Activated CD4-positive, alpha-beta T cell treated with anti-CD3 and anti-CD28 coated beads, Interleukin-2, amount 10 ng/mL, durations not matched to agents 7 days and 5 days (primary cell): ENCODE measurements at regions not wholly inside any gene's neighbourhood (a gene's known extent, or its start where the extent isn't known, plus 50 kb on each side); places are given as distances from the start of the nearest gene placed in this dataset.
"Not testable (repeated sequence)": the region's sequence is repeated elsewhere in the genome, so short reads cannot be mapped to it uniquely, and the experiment has no call there.

Experiments
- CTCF ChIA-PET: fragments of 350-600 bp; sonication (Branson Sonifier 250); formaldehyde crosslinking; loops from one replicate; lab custom pipeline; 2021; ENCODE audit warnings: antibody characterized with exemption; lab: Charles Lee
- POLR2A ChIA-PET: fragments of 350-600 bp; sonication (Branson Sonifier 250); formaldehyde crosslinking; loops from one replicate; lab custom pipeline; 2021; ENCODE audit warnings: antibody characterized with exemption; lab: Charles Lee
- DNase-seq: peaks from one replicate; pipeline ENCODE4 v3.0.0-alpha.2; 2020
- H3K27ac Mint-ChIP-seq: one replicate; pipeline ENCODE4 v1.8.0; 2021; ENCODE audit warnings: mild to moderate bottlenecking, moderate library complexity, mixed read lengths
- H3K27me3 Mint-ChIP-seq: one replicate; pipeline ENCODE4 v1.8.0; 2021; ENCODE audit warnings: mixed read lengths
- H3K36me3 Mint-ChIP-seq: one replicate; pipeline ENCODE4 v1.8.0; 2021; ENCODE audit warnings: low read depth, mixed read lengths
- H3K4me1 Mint-ChIP-seq: one replicate; pipeline ENCODE4 v1.8.0; 2021; ENCODE audit warnings: mixed read lengths
- H3K4me3 Mint-ChIP-seq: one replicate; pipeline ENCODE4 v1.8.0; 2021; ENCODE audit warnings: mild to moderate bottlenecking, moderate library complexity, mixed read lengths
- H3K9me3 Mint-ChIP-seq: one replicate; pipeline ENCODE4 v1.8.0; 2021; ENCODE audit warnings: mixed read lengths

DNA sequence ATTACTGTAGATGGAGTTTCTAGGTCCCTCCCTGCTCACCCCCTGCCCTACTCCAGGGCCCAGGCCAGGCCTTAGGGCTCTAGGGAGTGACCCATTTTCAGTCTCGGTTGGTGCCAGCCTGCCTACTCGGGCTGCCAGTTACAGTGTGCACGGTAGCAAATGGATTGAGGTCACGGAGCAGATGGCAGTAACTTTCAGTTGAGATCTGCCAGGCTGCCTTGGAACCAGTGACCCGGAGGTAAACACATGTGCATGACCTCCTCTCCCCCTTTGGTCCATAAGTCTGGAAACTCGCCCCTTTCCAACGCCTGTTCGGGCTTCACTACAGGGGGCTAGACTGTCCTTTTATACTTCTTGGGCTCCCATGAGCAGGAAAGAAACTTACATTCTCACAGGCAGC lies 139.7 kb upstream of the TBX3 start:
- ChIA-PET CTCF (interaction anchor here (1.0 kb wide), 1 partner anchor 8 kb away, joined by 3 read pairs; no protein-coding TSS in a partner anchor), POLR2A (no interaction called here)
- Mint-ChIP-seq H3K4me3 (no peak overlapping the region), H3K27me3 (no peaks in the 10 kb centered on the region), H3K4me1 (no peaks in the 10 kb centered on the region), H3K9me3 (peaks cover 3% of the 10 kb centered on the region), H3K27ac (no peak overlapping the region), H3K36me3 (no peaks in the 10 kb centered on the region)
- no peak for DNase-seq

DNA sequence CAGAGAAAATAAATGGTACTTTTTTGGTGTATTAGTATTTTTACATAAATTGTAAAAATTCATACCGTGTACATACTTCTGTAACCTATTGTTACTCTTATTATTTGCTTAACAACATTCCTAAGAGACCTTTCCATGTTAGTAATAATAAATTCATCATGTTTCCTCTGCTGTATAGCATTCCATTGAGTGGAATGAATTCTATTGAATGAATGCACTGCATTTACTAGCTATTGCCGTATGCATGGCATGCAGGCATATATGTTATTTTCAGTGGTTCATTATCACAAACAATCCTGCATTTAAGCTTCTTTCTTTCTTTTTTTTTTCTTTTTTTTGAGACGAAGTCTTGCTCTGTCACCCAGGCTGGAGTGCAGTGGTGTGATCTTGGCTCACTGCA lies 137.6 kb upstream of the TBX3 start:
- no peak for DNase-seq
- no peaks in the 10 kb centered on the region for H3K4me1 Mint-ChIP-seq
- H3K36me3 Mint-ChIP-seq = no peaks in the 10 kb centered on the region
- ChIA-PET POLR2A (no interaction called here), CTCF (no interaction called here)
- H3K27me3 Mint-ChIP-seq = no peaks in the 10 kb centered on the region
- H3K27ac Mint-ChIP-seq = no peak overlapping the region
- H3K9me3 Mint-ChIP-seq = peaks cover 3% of the 10 kb centered on the region
- H3K4me3 Mint-ChIP-seq = no peak overlapping the region

DNA sequence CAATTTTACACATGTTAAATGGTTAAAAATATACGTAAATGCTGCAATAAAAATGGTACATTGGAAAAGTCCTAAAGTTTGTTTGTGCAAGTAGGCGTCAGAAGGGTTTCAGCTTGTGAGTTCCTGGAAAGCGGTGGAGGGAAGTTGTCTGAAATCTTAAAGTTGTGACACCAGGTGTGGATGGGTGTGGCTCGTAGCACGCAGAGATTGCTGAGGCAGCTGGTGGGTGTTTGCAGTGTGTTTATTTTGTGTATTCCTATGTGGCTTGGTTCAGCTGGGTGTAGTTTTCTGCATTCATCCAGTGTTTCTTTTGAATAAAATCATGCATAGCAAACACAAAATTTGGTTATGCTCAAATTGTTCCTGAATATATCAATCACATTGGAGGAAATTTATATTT lies 136.8 kb upstream of the TBX3 start:
- H3K36me3 Mint-ChIP-seq = no peaks in the 10 kb centered on the region
- no peaks in the 10 kb centered on the region for H3K4me1 Mint-ChIP-seq

DNA sequence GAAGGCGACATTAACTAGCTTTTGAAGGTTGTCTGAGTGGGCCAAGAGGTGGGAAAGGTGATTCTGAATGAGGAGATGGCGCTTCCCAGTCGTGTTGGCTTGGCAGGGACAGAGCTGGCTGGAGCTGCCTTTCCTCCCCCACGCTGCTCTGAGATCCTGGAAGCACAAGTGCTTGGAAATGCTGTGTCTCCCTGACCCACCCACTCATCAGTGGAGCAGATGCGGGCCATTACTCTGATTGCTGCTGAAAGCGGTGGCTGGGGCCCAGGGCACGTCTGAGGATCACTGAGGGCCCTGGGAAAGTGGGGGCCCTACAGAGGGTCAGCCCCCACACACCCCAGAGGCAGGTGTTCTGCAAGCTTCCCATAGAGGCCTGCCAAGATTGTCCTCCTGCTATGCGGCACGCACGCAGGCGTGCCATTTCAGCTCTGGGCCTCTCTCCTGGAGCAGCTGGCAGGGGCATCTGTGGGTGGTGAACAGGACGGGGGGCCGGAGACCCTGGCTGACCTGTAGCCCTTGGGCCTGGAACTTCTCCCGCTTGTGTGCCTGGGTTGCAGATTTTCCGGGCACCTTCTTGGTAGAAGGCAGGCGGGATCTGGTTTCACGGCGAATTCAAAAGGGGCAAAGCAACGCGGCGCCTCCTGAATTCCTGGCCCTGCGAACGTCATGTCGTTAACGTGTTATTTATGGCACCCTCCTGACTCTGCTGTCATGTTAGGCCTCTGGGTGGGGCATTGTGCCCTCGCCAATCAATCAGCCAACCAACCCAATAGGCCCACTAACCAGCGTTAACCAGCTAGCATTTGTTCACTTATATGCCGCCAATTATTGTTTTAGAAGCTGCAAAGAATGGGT lies 133.8 kb upstream of the TBX3 start:
- Mint-ChIP-seq H3K4me3 (no peak overlapping the region), H3K36me3 (no peaks in the 10 kb centered on the region), H3K9me3 (no peaks in the 10 kb centered on the region), H3K27me3 (no peaks in the 10 kb centered on the region), H3K27ac (no peak overlapping the region), H3K4me1 (no peaks in the 10 kb centered on the region)
- ChIA-PET CTCF (no interaction called here), POLR2A (no interaction called here)
- DNase-seq = no peak

More for the DNA sequence above, 136.8 kb upstream of the TBX3 start:
- no peak overlapping the region for H3K4me3 Mint-ChIP-seq
- no peaks in the 10 kb centered on the region for H3K27me3 Mint-ChIP-seq
- DNase-seq = no peak
- H3K9me3 Mint-ChIP-seq = no peaks in the 10 kb centered on the region
- ChIA-PET CTCF (no interaction called here), POLR2A (no interaction called here)
- H3K27ac Mint-ChIP-seq = no peak overlapping the region

DNA sequence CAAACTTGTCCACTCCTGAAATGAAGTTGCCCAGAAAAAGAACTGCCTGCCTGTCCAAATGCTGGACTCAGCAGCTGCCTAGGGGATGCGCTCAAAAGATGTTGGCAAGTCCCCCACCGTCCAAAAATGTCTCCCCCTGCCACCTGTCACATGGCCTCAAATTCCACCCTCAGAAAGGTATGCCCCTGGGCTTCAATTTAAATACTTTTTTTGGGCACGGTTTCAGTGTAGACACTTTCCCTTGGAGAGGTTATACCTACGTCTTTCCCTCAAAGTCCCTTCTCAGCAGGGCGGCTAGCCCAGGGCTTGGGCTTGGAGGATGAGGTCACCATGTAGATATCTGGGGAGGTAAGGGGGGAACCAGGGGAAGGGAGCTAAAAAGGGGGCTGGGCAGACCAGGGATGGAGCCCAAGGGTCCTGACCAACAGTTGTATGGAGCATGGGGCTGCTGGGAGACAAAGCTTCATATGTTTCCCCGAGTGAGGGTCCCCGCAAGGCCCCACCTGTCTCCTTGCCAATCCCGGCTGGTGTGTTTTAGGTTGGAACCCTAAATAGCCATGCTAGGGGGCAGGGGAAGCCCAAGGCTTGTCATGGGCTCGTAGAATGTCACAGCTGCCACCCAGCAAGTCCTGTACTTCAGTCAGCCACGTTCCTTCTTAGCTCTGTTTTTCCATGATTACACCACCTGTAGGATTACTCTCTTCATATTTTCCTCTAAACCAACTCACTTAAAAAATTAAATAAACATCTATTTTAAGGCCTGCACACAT lies 131.2 kb upstream of the TBX3 start:
- ChIA-PET CTCF (interaction anchor here (1.1 kb wide), 1 partner anchor 9 kb away, joined by 3 read pairs; no protein-coding TSS in a partner anchor), POLR2A (no interaction called here)
- Mint-ChIP-seq H3K9me3 (no peaks in the 10 kb centered on the region), H3K36me3 (no peaks in the 10 kb centered on the region), H3K4me3 (no peak overlapping the region), H3K27me3 (no peaks in the 10 kb centered on the region), H3K27ac (no peak overlapping the region), H3K4me1 (no peaks in the 10 kb centered on the region)
- no peak for DNase-seq

- Mint-ChIP-seq H3K36me3 (no peaks in the 10 kb centered on the region), H3K27me3 (no peaks in the 10 kb centered on the region), H3K9me3 (peaks cover 3% of the 10 kb centered on the region), H3K27ac (no peak overlapping the region), H3K4me1 (no peaks in the 10 kb centered on the region), H3K4me3 (no peak overlapping the region)
- ChIA-PET CTCF (interaction anchor here (0.6 kb wide), 1 partner anchor 227 kb away, joined by 4 read pairs; no protein-coding TSS in a partner anchor), POLR2A (no interaction called here)
- no peak for DNase-seq
These were observed 129.1 kb upstream of the TBX3 start for GRCh38 chr12:114812858-114813761.

GRCh38 chr12:114812384-114812783 lies 128.4 kb upstream of the TBX3 start:
- Mint-ChIP-seq H3K36me3 (no peaks in the 10 kb centered on the region), H3K4me1 (no peaks in the 10 kb centered on the region), H3K27ac (no peak overlapping the region), H3K27me3 (no peaks in the 10 kb centered on the region), H3K4me3 (no peak overlapping the region), H3K9me3 (peaks cover 3% of the 10 kb centered on the region)
- DNase-seq = no peak
- ChIA-PET POLR2A (no interaction called here), CTCF (interaction anchor here (0.9 kb wide), 1 partner anchor 13 kb away, joined by 3 read pairs; no protein-coding TSS in a partner anchor)

GRCh38 chr12:114809097-114809496 lies 125.1 kb upstream of the TBX3 start:
- ChIA-PET POLR2A (no interaction called here), CTCF (no interaction called here)
- Mint-ChIP-seq H3K27me3 (no peaks in the 10 kb centered on the region), H3K9me3 (peaks cover 5% of the 10 kb centered on the region), H3K4me1 (no peaks in the 10 kb centered on the region), H3K4me3 (no peak overlapping the region), H3K27ac (no peak overlapping the region), H3K36me3 (no peaks in the 10 kb centered on the region)
- DNase-seq = no peak

DNA sequence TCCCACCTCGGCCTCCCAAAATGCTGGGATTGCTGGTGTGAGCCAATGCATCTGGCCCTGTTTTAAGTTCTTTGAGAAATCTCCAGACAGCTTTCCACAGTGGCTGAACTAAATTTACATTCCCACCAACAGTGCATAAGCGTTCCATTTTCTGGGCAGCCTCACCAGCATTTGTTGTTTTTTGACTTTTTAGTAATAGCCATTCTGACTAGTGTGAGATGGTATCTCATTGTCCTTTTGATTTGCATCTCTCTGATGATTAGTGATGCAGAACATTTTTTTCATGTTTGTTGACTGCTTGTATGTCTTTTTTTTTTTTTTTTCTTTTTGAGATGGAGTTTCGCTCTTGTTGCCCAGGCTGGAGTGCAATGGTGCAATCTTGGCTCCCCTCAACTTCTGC lies 117.4 kb upstream of the TBX3 start:
- H3K27me3 Mint-ChIP-seq, POLR2A ChIA-PET, H3K4me3 Mint-ChIP-seq, DNase-seq, H3K36me3 Mint-ChIP-seq, H3K4me1 Mint-ChIP-seq, H3K9me3 Mint-ChIP-seq, CTCF ChIA-PET, H3K27ac Mint-ChIP-seq: not testable (repeated sequence)

DNA sequence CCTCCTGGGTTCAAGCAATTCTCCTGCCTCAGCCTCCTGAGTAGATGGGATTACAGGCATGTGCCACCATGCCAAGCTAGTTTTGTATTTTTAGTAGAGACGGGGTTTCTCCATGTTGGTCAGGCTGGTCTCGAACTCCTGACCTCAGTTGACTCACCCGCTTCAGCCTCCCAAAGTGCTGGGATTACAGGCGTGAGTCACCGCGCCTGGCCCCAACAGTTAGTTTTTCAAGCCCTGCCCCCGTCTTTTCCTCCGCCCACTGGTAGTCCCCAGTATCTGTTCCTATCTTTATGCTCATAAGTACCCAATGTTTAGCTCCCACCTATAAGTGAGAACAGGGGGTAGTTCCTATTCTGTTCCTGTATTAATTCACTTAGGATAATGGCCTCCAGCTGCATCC lies 116.6 kb upstream of the TBX3 start:
- DNase-seq, H3K36me3 Mint-ChIP-seq, CTCF ChIA-PET, H3K27ac Mint-ChIP-seq, H3K4me1 Mint-ChIP-seq, H3K4me3 Mint-ChIP-seq, H3K9me3 Mint-ChIP-seq, H3K27me3 Mint-ChIP-seq: not testable (repeated sequence)
- POLR2A ChIA-PET = interaction anchor here (0.7 kb wide), 1 partner anchor 615 kb away, joined by 3 read pairs; no protein-coding TSS in a partner anchor

DNA sequence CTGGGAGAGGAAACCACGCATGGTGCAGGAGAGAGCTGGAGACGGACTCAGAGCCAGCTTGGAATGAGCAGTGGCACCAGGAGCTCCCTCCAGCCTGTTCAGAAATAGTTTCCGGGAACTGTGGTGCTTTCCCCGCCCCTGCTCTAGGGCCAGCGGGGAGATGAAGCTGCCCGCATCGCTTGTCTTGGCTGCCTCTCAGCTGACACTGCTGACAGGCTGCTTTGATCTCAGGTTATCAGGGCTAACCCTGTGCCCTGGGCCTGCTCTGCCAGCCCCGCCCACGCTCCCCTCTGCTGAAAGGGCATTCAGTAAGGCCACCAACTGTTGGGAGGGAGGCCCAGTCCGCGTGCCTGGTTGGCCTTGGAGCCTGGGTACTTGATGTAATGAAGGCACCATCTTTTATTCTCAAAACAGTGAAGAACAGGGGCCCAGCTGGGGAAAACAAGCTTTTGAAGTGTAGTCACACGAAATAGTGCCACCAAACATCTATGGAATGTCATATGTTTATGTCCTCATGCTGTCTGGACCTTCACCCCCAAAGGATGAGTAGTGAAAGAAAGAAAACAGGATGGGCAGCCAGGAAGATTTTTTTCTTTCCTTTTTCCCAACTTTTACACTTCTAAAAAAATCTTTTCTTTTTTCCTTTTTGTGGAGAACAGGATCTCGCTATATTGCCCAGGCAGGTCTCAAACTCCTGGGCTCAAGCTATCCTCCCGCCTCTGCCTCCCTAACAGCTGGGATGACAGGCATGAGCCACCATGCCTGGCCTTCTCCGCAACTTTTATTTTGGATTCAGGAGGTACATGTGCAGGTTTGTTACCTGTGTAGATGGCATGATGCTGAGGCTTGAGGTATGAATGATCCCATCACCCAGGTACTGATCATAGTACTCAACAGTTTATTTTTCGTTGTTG lies 115.9 kb upstream of the TBX3 start:
- no peaks in the 10 kb centered on the region for H3K36me3 Mint-ChIP-seq
- H3K4me1 Mint-ChIP-seq = no peaks in the 10 kb centered on the region
- POLR2A ChIA-PET = interaction anchor here (0.7 kb wide), 1 partner anchor 616 kb away, joined by 3 read pairs; no protein-coding TSS in a partner anchor
- peaks cover 5% of the 10 kb centered on the region for H3K9me3 Mint-ChIP-seq
- CTCF ChIA-PET = no interaction called here
- no peaks in the 10 kb centered on the region for H3K27me3 Mint-ChIP-seq
- no peak overlapping the region for H3K27ac Mint-ChIP-seq
- no peak for DNase-seq
- H3K4me3 Mint-ChIP-seq = no peak overlapping the region
